Left colon (tissue), 2 donors: ENCODE measurements at regions not wholly inside any gene's neighbourhood (a gene's known extent, or its start where the extent isn't known, plus 50 kb on each side); places are given as distances from the start of the nearest gene placed in this dataset.

Source experiments
- ATAC-seq: fragments of 200-7000 bp; cut with Tn5 transposase; one replicate; pipeline ENCODE4 v1.9.1; 2020; ENCODE audit warnings: mild to moderate bottlenecking, moderate library complexity
- DNase-seq, 2 donors: peaks; one replicate each; pipeline ENCODE4 v3.0.0-alpha.2; 2020
- intact Hi-C, 2 donors: fragments of 100-400 bp; cut with DNase I in 1 of 2; cut with micrococcal nuclease in 1 of 2; formaldehyde crosslinking; loops; one replicate each; pipeline versions ENCODE4 v1.11.2 to v1.14.0; 2022; cut with DNase I, micrococcal nuclease
- donor health status: DM: no; HTN: no; CAD: no.
- donor health status: DM: yes; HTN: yes; CAD: no.

GRCh38 chr9:73532985-73533384 is 381.3 kb downstream of the ANXA1 start:
- intact Hi-C loops: no loop called here
- ATAC-seq (no peak), DNase-seq (no peak)

GRCh38 chr9:73536403-73536802 is 384.7 kb downstream of the ANXA1 start:
- no peak for ATAC-seq
- no peak for DNase-seq
- intact Hi-C loops: no loop called here

- DNase-seq: no peak
- intact Hi-C loops: no loop called here
- no peak for ATAC-seq
These were observed 385.9 kb downstream of the ANXA1 start for GRCh38 chr9:73537561-73537960.

- ATAC-seq: no peak
These were observed 388.3 kb downstream of the ANXA1 start for GRCh38 chr9:73539881-73540390.

GRCh38 chr9:73541923-73542322 is 390.3 kb downstream of the ANXA1 start:
- DNase-seq: no peak
- ATAC-seq: no peak
- intact Hi-C loops: no loop called here

More at GRCh38 chr9:73539881-73540390, 388.3 kb downstream of the ANXA1 start:
- no peak for DNase-seq
- intact Hi-C loops: no loop called here

- DNase-seq (no peak), ATAC-seq (no peak)
- intact Hi-C loops: no loop called here
These were observed 392.1 kb downstream of the ANXA1 start for GRCh38 chr9:73543727-73544126.

- DNase-seq (no peak), ATAC-seq (no peak)
These were observed 396.5 kb downstream of the ANXA1 start for GRCh38 chr9:73548201-73548600.

GRCh38 chr9:73549991-73550390 is 398.3 kb downstream of the ANXA1 start:
- no peak for DNase-seq
- intact Hi-C loops: no loop called here
- ATAC-seq: no peak

More at GRCh38 chr9:73548201-73548600, 396.5 kb downstream of the ANXA1 start:
- intact Hi-C loops: no loop called here

GRCh38 chr9:73553295-73553694 is 401.6 kb downstream of the ANXA1 start:
- ATAC-seq (no peak), DNase-seq (no peak)
- intact Hi-C loops: no loop called here

- intact Hi-C loops: no loop called here
- no peak for DNase-seq
These were observed 406.8 kb downstream of the ANXA1 start for GRCh38 chr9:73558471-73558870.

GRCh38 chr9:73565026-73565425 is 413.4 kb downstream of the ANXA1 start:
- no peak for DNase-seq
- intact Hi-C loops: no loop called here
- ATAC-seq: no peak

More at GRCh38 chr9:73558471-73558870, 406.8 kb downstream of the ANXA1 start:
- no peak for ATAC-seq

GRCh38 chr9:73565833-73566465 is 414.3 kb downstream of the ANXA1 start:
- no peak for ATAC-seq
- DNase-seq: no peak

GRCh38 chr9:73566627-73567026 is 415.0 kb downstream of the ANXA1 start:
- ATAC-seq (no peak), DNase-seq (no peak)
- intact Hi-C loops: no loop called here

More at GRCh38 chr9:73565833-73566465, 414.3 kb downstream of the ANXA1 start:
- intact Hi-C loops: no loop called here

- intact Hi-C loops: no loop called here
- DNase-seq (no peak), ATAC-seq (no peak)
These were observed 421.6 kb downstream of the ANXA1 start for GRCh38 chr9:73573235-73573634.

- ATAC-seq: no peak
- intact Hi-C loops: no loop called here
- DNase-seq: no peak
These were observed 423.7 kb downstream of the ANXA1 start for GRCh38 chr9:73575101-73576060.

GRCh38 chr9:73577848-73578247 is 426.2 kb downstream of the ANXA1 start:
- intact Hi-C loops: no loop called here
- no peak for ATAC-seq
- DNase-seq: no peak

- DNase-seq: no peak
- intact Hi-C loops: no loop called here
- no peak for ATAC-seq
These were observed 428.2 kb downstream of the ANXA1 start for GRCh38 chr9:73579823-73580222.

GRCh38 chr9:73583576-73583975 is 431.9 kb downstream of the ANXA1 start:
- no peak for ATAC-seq
- no peak for DNase-seq

GRCh38 chr9:73595036-73595545 is 443.4 kb downstream of the ANXA1 start:
- DNase-seq (no peak), ATAC-seq (no peak)
- intact Hi-C loops: no loop called here

More at GRCh38 chr9:73583576-73583975, 431.9 kb downstream of the ANXA1 start:
- intact Hi-C loops: no loop called here

- ATAC-seq (no peak), DNase-seq (no peak)
- intact Hi-C loops: no loop called here
These were observed 444.7 kb downstream of the ANXA1 start for GRCh38 chr9:73596321-73596720.
